A549 (cell line): ENCODE measurements at regions not wholly inside any gene's neighbourhood (a gene's known extent, or its start where the extent isn't known, plus 50 kb on each side); places are given as distances from the start of the nearest gene placed in this dataset.

Experiments
- BHLHE40 ChIP-seq: IDR thresholded peaks from 2 replicates; pipeline ENCODE4 v1.6.1; 2012; ENCODE audit warnings: low read depth, low read length, inconsistent platforms
- CHD2 ChIP-seq: fragments of 150-350 bp; IDR thresholded peaks from 2 replicates; pipeline ENCODE4 v1.6.1; 2014; ENCODE audit warnings: low read length; ENCODE audit not compliant: partially characterized antibody
- POLR2A ChIP-seq: IDR thresholded peaks from 2 replicates; pipeline ENCODE4 v1.6.1; 2012; ENCODE audit warnings: mild to moderate bottlenecking, low read length
- TF ChIP-seq, protein P1 (sequence below): fragments of >200 bp; sonication (Bioruptor Twin); formaldehyde crosslinking; IDR thresholded peaks from 3 replicates; pipeline ENCODE4 v1.5.1; 2016

DNA sequence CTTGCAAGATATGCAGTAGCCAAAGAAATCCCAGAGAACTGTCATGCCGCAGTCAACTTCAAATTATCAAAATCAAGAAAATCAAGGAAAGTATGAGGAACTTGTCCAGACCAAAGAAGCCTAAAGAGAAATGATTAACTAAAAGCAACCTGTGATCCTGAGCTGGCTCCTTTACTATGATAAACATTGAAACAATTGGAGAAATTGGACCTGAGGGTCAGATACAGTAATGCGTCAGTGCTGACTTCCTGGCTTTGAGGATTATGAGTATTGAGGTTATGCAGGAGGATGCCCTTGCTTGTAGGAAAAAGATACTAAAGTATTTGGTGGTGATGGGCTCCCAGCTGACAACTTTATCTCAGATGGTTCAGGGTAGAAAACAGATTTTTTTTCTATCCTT is 324.7 kb upstream of the AKR1E2 start:
- TF ChIP-seq CHD2 (no peak), BHLHE40 (no peak), POLR2A (no peak)
- TF ChIP-seq, protein P1, sequence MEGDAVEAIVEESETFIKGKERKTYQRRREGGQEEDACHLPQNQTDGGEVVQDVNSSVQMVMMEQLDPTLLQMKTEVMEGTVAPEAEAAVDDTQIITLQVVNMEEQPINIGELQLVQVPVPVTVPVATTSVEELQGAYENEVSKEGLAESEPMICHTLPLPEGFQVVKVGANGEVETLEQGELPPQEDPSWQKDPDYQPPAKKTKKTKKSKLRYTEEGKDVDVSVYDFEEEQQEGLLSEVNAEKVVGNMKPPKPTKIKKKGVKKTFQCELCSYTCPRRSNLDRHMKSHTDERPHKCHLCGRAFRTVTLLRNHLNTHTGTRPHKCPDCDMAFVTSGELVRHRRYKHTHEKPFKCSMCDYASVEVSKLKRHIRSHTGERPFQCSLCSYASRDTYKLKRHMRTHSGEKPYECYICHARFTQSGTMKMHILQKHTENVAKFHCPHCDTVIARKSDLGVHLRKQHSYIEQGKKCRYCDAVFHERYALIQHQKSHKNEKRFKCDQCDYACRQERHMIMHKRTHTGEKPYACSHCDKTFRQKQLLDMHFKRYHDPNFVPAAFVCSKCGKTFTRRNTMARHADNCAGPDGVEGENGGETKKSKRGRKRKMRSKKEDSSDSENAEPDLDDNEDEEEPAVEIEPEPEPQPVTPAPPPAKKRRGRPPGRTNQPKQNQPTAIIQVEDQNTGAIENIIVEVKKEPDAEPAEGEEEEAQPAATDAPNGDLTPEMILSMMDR, result no peak
